ENCODE measurements at regions not wholly inside any gene's neighbourhood (a gene's known extent, or its start where the extent isn't known, plus 50 kb on each side); places are given as distances from the start of the nearest gene placed in this dataset.
A peak's percentile ranks its signal among the peaks of the same experiment; 100 is the strongest.
"Not testable (repeated sequence)": the region's sequence is repeated elsewhere in the genome, so short reads cannot be mapped to it uniquely, and the experiment has no call there.

- no peak for DNase-seq
- Mint-ChIP-seq H3K36me3 (peaks cover 0 to 10% (median 0%) of the 10 kb centered on the region in 3 donors), H3K9me3 (peaks cover 0 to 36% (median 27%) of the 10 kb centered on the region in 5 donors), H3K27ac (no peak overlapping the region), H3K27me3 (no peaks in the 10 kb centered on the region), H3K4me1 (no peaks in the 10 kb centered on the region), H3K4me3 (no peak overlapping the region)
- Histone ChIP-seq H3K4me1 (ENCODE audit: insufficient read depth, low read length) (no peaks in the 10 kb centered on the region), H3K27me3 (ENCODE audit: insufficient read depth, low read length, poor library complexity, severe bottlenecking) (no peaks in the 10 kb centered on the region), H3K36me3 (ENCODE audit: insufficient read depth, low read length) (no peaks in the 10 kb centered on the region), H3K4me3 (ENCODE audit: low read length) (no peak overlapping the region), H3K9me3 (ENCODE audit: low read length) (no peaks in the 10 kb centered on the region), H3K27ac (ENCODE audit: low read depth, low read length) (no peak overlapping the region)
- ChIA-PET CTCF (no interaction called here), POLR2A (no interaction called here)
Measured at GRCh38 chr16:46404028-46404427, 217.2 kb downstream of the SHCBP1 start.

GRCh38 chr16:46398559-46398958, 222.6 kb downstream of the SHCBP1 start:
- H3K27me3 Mint-ChIP-seq; H3K36me3 ChIP-seq (ENCODE audit: insufficient read depth, low read length); H3K4me1 Mint-ChIP-seq; H3K4me1 ChIP-seq (ENCODE audit: insufficient read depth, low read length); H3K9me3 ChIP-seq (ENCODE audit: low read length); H3K27me3 ChIP-seq (ENCODE audit: insufficient read depth, low read length, poor library complexity, severe bottlenecking); POLR2A ChIA-PET; H3K27ac ChIP-seq (ENCODE audit: low read depth, low read length); H3K27ac Mint-ChIP-seq; H3K36me3 Mint-ChIP-seq; H3K4me3 Mint-ChIP-seq; CTCF ChIA-PET; H3K4me3 ChIP-seq (ENCODE audit: low read length): not testable (repeated sequence)
- DNase-seq: peak in 1 of 5 donors; percentile 61
- peaks cover 0 to 11% (median 9%) of the 10 kb centered on the region in 5 donors for H3K9me3 Mint-ChIP-seq

- not testable (repeated sequence) for DNase-seq; H3K36me3 Mint-ChIP-seq; H3K4me3 ChIP-seq (ENCODE audit: low read length)
Measured at GRCh38 chr16:46396883-46397270, 224.3 kb downstream of the SHCBP1 start.

GRCh38 chr16:46396131-46396882, 224.9 kb downstream of the SHCBP1 start:
- H3K36me3 Mint-ChIP-seq; H3K4me3 Mint-ChIP-seq; H3K27ac ChIP-seq (ENCODE audit: low read depth, low read length); POLR2A ChIA-PET; H3K4me1 ChIP-seq (ENCODE audit: insufficient read depth, low read length); H3K27me3 Mint-ChIP-seq; H3K4me3 ChIP-seq (ENCODE audit: low read length); H3K36me3 ChIP-seq (ENCODE audit: insufficient read depth, low read length); CTCF ChIA-PET; H3K4me1 Mint-ChIP-seq; H3K9me3 ChIP-seq (ENCODE audit: low read length); H3K27me3 ChIP-seq (ENCODE audit: insufficient read depth, low read length, poor library complexity, severe bottlenecking); H3K27ac Mint-ChIP-seq; DNase-seq: not testable (repeated sequence)
- H3K9me3 Mint-ChIP-seq: peaks cover 0 to 18% (median 17%) of the 10 kb centered on the region in 5 donors

More at GRCh38 chr16:46396883-46397270, 224.3 kb downstream of the SHCBP1 start:
- H3K27me3 Mint-ChIP-seq; H3K9me3 ChIP-seq (ENCODE audit: low read length); CTCF ChIA-PET; H3K4me3 Mint-ChIP-seq; H3K27ac ChIP-seq (ENCODE audit: low read depth, low read length); H3K4me1 Mint-ChIP-seq; POLR2A ChIA-PET; H3K4me1 ChIP-seq (ENCODE audit: insufficient read depth, low read length); H3K27ac Mint-ChIP-seq; H3K27me3 ChIP-seq (ENCODE audit: insufficient read depth, low read length, poor library complexity, severe bottlenecking); H3K36me3 ChIP-seq (ENCODE audit: insufficient read depth, low read length): not testable (repeated sequence)
- peaks cover 0 to 16% (median 15%) of the 10 kb centered on the region in 5 donors for H3K9me3 Mint-ChIP-seq

- H3K27ac ChIP-seq (ENCODE audit: low read depth, low read length); H3K4me1 Mint-ChIP-seq; H3K27me3 Mint-ChIP-seq; H3K4me3 ChIP-seq (ENCODE audit: low read length); POLR2A ChIA-PET; H3K27me3 ChIP-seq (ENCODE audit: insufficient read depth, low read length, poor library complexity, severe bottlenecking); H3K36me3 ChIP-seq (ENCODE audit: insufficient read depth, low read length); CTCF ChIA-PET; H3K4me3 Mint-ChIP-seq; H3K4me1 ChIP-seq (ENCODE audit: insufficient read depth, low read length); H3K27ac Mint-ChIP-seq; H3K36me3 Mint-ChIP-seq; H3K9me3 ChIP-seq (ENCODE audit: low read length): not testable (repeated sequence)
- peaks cover 3 to 18% (median 17%) of the 10 kb centered on the region in 5 donors for H3K9me3 Mint-ChIP-seq
- DNase-seq: peak in 1 of 5 donors; percentile 30
Measured at GRCh38 chr16:46395391-46395921, 225.7 kb downstream of the SHCBP1 start.

- peaks cover 3 to 18% (median 17%) of the 10 kb centered on the region in 5 donors for H3K9me3 Mint-ChIP-seq
- H3K36me3 Mint-ChIP-seq; H3K4me1 Mint-ChIP-seq; H3K4me1 ChIP-seq (ENCODE audit: insufficient read depth, low read length); POLR2A ChIA-PET; H3K27ac ChIP-seq (ENCODE audit: low read depth, low read length); H3K9me3 ChIP-seq (ENCODE audit: low read length); DNase-seq; H3K27me3 Mint-ChIP-seq; H3K27ac Mint-ChIP-seq; H3K27me3 ChIP-seq (ENCODE audit: insufficient read depth, low read length, poor library complexity, severe bottlenecking); H3K4me3 Mint-ChIP-seq; CTCF ChIA-PET; H3K4me3 ChIP-seq (ENCODE audit: low read length); H3K36me3 ChIP-seq (ENCODE audit: insufficient read depth, low read length): not testable (repeated sequence)
Measured at GRCh38 chr16:46394963-46395362, 226.2 kb downstream of the SHCBP1 start.

- H3K4me3 ChIP-seq (ENCODE audit: low read length); H3K4me1 Mint-ChIP-seq; CTCF ChIA-PET; H3K27ac Mint-ChIP-seq; H3K36me3 ChIP-seq (ENCODE audit: insufficient read depth, low read length); H3K27me3 ChIP-seq (ENCODE audit: insufficient read depth, low read length, poor library complexity, severe bottlenecking); H3K27ac ChIP-seq (ENCODE audit: low read depth, low read length); POLR2A ChIA-PET; H3K4me3 Mint-ChIP-seq; H3K27me3 Mint-ChIP-seq; DNase-seq; H3K36me3 Mint-ChIP-seq; H3K9me3 ChIP-seq (ENCODE audit: low read length); H3K4me1 ChIP-seq (ENCODE audit: insufficient read depth, low read length): not testable (repeated sequence)
- H3K9me3 Mint-ChIP-seq: peaks cover 3 to 18% (median 17%) of the 10 kb centered on the region in 5 donors
Measured at GRCh38 chr16:46394149-46394548, 227.0 kb downstream of the SHCBP1 start.

- H3K4me3 ChIP-seq (ENCODE audit: low read length); H3K4me1 Mint-ChIP-seq; H3K27ac ChIP-seq (ENCODE audit: low read depth, low read length); H3K27me3 Mint-ChIP-seq; H3K4me1 ChIP-seq (ENCODE audit: insufficient read depth, low read length); CTCF ChIA-PET; POLR2A ChIA-PET; H3K4me3 Mint-ChIP-seq; H3K27me3 ChIP-seq (ENCODE audit: insufficient read depth, low read length, poor library complexity, severe bottlenecking); H3K9me3 ChIP-seq (ENCODE audit: low read length); H3K36me3 Mint-ChIP-seq; H3K36me3 ChIP-seq (ENCODE audit: insufficient read depth, low read length); H3K27ac Mint-ChIP-seq: not testable (repeated sequence)
- peaks cover 3 to 18% (median 17%) of the 10 kb centered on the region in 5 donors for H3K9me3 Mint-ChIP-seq
- DNase-seq: peak in 1 of 5 donors; percentile 49
Measured at GRCh38 chr16:46392930-46393722, 228.1 kb downstream of the SHCBP1 start.

Data from CD8-positive, alpha-beta memory T cell (primary cell).